IMR-90 (cell line): ENCODE measurements at regions not wholly inside any gene's neighbourhood (a gene's known extent, or its start where the extent isn't known, plus 50 kb on each side); places are given as distances from the start of the nearest gene placed in this dataset.

ENCODE experiments used
- ATAC-seq: fragments of 200-7000 bp; cut with Tn5 transposase; 2 replicates; pipeline ENCODE4 v1.9.1; 2020; ENCODE audit warnings: low read depth, mild to moderate bottlenecking, moderate library complexity
- BruUV-seq: library from RNA; stranded (reverse); fragments of 400-500 nt; replicated peaks from 2 replicates; lab custom pipeline; 2021; lab: Mats Ljungman, UMichigan
- CTCF ChIA-PET: fragments of 300-600 bp; formaldehyde crosslinking; extraction: SDS; loops from one replicate; lab custom pipeline; 2021; ENCODE audit warnings: antibody characterized with exemption; lab: Yijun Ruan, JAX
- POLR2A ChIA-PET: fragments of 300-600 bp; sonication (Branson Sonifier 250); formaldehyde crosslinking; loops from one replicate; lab custom pipeline; 2022; ENCODE audit warnings: antibody characterized with exemption; ENCODE audit not compliant: unreplicated experiment; lab: Charles Lee
- DNase-seq: peaks from one replicate; pipeline ENCODE4 v3.0.0; 2013
- H2AFZ ChIP-seq: replicated peaks from 2 replicates; pipeline ENCODE3; 2013; ENCODE audit warnings: low read length, mild to moderate bottlenecking; ENCODE audit not compliant: poor library complexity
- H2AK5ac ChIP-seq: 2 replicates; pipeline ENCODE4 v1.6.1; 2013; ENCODE audit warnings: low read depth, low read length, inconsistent platforms
- H2AK9ac ChIP-seq: replicated peaks from 2 replicates; pipeline ENCODE3; 2013; ENCODE audit warnings: mild to moderate bottlenecking, low read depth, low read length, moderate library complexity; ENCODE audit not compliant: poor library complexity
- H2BK120ac ChIP-seq: 2 replicates; pipeline ENCODE4 v1.6.1; 2013; ENCODE audit warnings: low read depth, low read length, inconsistent platforms
- H2BK15ac ChIP-seq: 3 replicates; pipeline ENCODE4 v1.6.1; 2013; ENCODE audit warnings: low read depth, low read length, inconsistent platforms
- H2BK20ac ChIP-seq: 2 replicates; pipeline ENCODE4 v1.6.1; 2013; ENCODE audit warnings: low read depth, mild to moderate bottlenecking, inconsistent platforms, low read length, moderate library complexity
- H2BK5ac ChIP-seq: 2 replicates; pipeline ENCODE4 v1.6.1; 2013; ENCODE audit warnings: mild to moderate bottlenecking, low read depth, low read length, inconsistent platforms; ENCODE audit not compliant: poor library complexity, severe bottlenecking
- H3K14ac ChIP-seq: replicated peaks from 2 replicates; pipeline ENCODE4 v1.6.1; 2013; ENCODE audit warnings: low read depth, low read length, inconsistent platforms
- H3K18ac ChIP-seq: 2 replicates; pipeline ENCODE4 v1.6.1; 2013; ENCODE audit warnings: low read depth, low read length, control low read depth
- H3K23ac ChIP-seq: 2 replicates; pipeline ENCODE4 v1.6.1; 2013; ENCODE audit warnings: low read depth, low read length, inconsistent platforms
- H3K27ac ChIP-seq: 2 replicates; pipeline ENCODE4 v1.5.1; 2013; ENCODE audit warnings: mild to moderate bottlenecking, control low read depth, low read length; ENCODE audit not compliant: insufficient read depth
- H3K27me3 ChIP-seq: 2 replicates; pipeline ENCODE4 v1.6.1; 2013; ENCODE audit warnings: low read length; ENCODE audit not compliant: control insufficient read depth, insufficient read depth
- H3K36me3 ChIP-seq: 2 replicates; pipeline ENCODE4 v1.6.1; 2013; ENCODE audit warnings: low read length, mixed read lengths; ENCODE audit not compliant: control insufficient read depth, insufficient read depth
- H3K4ac ChIP-seq: 2 replicates; pipeline ENCODE4 v1.6.1; 2013; ENCODE audit warnings: low read depth, low read length, inconsistent platforms
- H3K4me1 ChIP-seq: 2 replicates; pipeline ENCODE4 v1.6.1; 2013; ENCODE audit warnings: low read length, mixed read lengths; ENCODE audit not compliant: control insufficient read depth, insufficient read depth
- H3K4me2 ChIP-seq: 2 replicates; pipeline ENCODE4 v1.6.1; 2013; ENCODE audit warnings: low read depth, mild to moderate bottlenecking, control low read depth, low read length, moderate library complexity
- H3K4me3 ChIP-seq: 2 replicates; pipeline ENCODE4 v1.5.1; 2013; ENCODE audit warnings: low read depth, mild to moderate bottlenecking, control low read depth, low read length, moderate library complexity; ENCODE audit not compliant: insufficient read depth
- H3K56ac ChIP-seq: 2 replicates; pipeline ENCODE4 v1.6.1; 2013; ENCODE audit warnings: low read length, inconsistent platforms; ENCODE audit not compliant: insufficient read depth; ENCODE audit errors: extremely low read depth
- H3K79me1 ChIP-seq, 2 experiments: 2 replicates each; pipeline ENCODE4 v1.6.1; 2013; ENCODE audit warnings: low read length in 2 of 2, inconsistent platforms in 1 of 2, low read depth in 1 of 2
- H3K9ac ChIP-seq: 2 replicates; pipeline ENCODE4 v1.6.1; 2013; ENCODE audit warnings: low read depth, low read length, control low read depth
- H3K9me1 ChIP-seq: 2 replicates; pipeline ENCODE4 v1.6.1; 2013; ENCODE audit warnings: low read length, inconsistent platforms; ENCODE audit not compliant: insufficient read depth
- H3K9me3 ChIP-seq: 2 replicates; pipeline ENCODE4 v1.6.1; 2013; ENCODE audit warnings: low read length; ENCODE audit not compliant: control insufficient read depth, insufficient read depth
- H4K20me1 ChIP-seq: 2 replicates; pipeline ENCODE4 v1.6.1; 2013; ENCODE audit warnings: low read length, inconsistent platforms; ENCODE audit not compliant: insufficient read depth
- H4K5ac ChIP-seq: 2 replicates; pipeline ENCODE4 v1.6.1; 2013; ENCODE audit warnings: mild to moderate bottlenecking, low read depth, low read length, control low read depth
- H4K8ac ChIP-seq, 2 experiments: 2 replicates each; pipeline ENCODE4 v1.6.1; 2013; ENCODE audit warnings: low read depth in 2 of 2, low read length in 2 of 2, control low read depth in 1 of 2, inconsistent platforms in 1 of 2
- H4K91ac ChIP-seq: 2 replicates; pipeline ENCODE4 v1.6.1; 2013; ENCODE audit warnings: low read depth, low read length, inconsistent platforms; ENCODE audit not compliant: insufficient read depth
- CEBPB ChIP-seq: IDR thresholded peaks from 2 replicates; pipeline ENCODE4 v1.6.1; 2012; ENCODE audit warnings: low read depth, low read length, improper control_type of control experiment
- CHD1 ChIP-seq: IDR thresholded peaks from 2 replicates; pipeline ENCODE4 v1.6.1; 2012; ENCODE audit warnings: low read depth, low read length, improper control_type of control experiment
- FOS ChIP-seq: fragments of 150-350 bp; IDR thresholded peaks from 2 replicates; pipeline ENCODE4 v1.6.1; 2016; ENCODE audit warnings: low read depth, low read length
- MAFK ChIP-seq: IDR thresholded peaks from 2 replicates; pipeline ENCODE4 v1.6.1; 2012; ENCODE audit warnings: low read depth, low read length, improper control_type of control experiment
- MAZ ChIP-seq: IDR thresholded peaks from 2 replicates; pipeline ENCODE4 v1.6.1; 2012; ENCODE audit warnings: low read depth, mild to moderate bottlenecking, low read length, improper control_type of control experiment, moderate library complexity, borderline replicate concordance
- NFE2L2 ChIP-seq: fragments of 150-350 bp; IDR thresholded peaks from 2 replicates; pipeline ENCODE4 v1.6.1; 2016; ENCODE audit warnings: low read depth, mild to moderate bottlenecking, low read length
- RCOR1 ChIP-seq: IDR thresholded peaks from 2 replicates; pipeline ENCODE4 v1.6.1; 2012; ENCODE audit warnings: mild to moderate bottlenecking, low read length, improper control_type of control experiment; ENCODE audit not compliant: insufficient replicate concordance
- RFX5 ChIP-seq: IDR thresholded peaks from 2 replicates; pipeline ENCODE4 v1.8.0; 2012; ENCODE audit warnings: low read depth, mild to moderate bottlenecking, low read length, moderate library complexity
- dilution Hi-C: fragments of 300-500 bp; cut with HindIII; formaldehyde crosslinking; loops from one replicate; pipeline ENCODE4 v1.14.3; 2018; ENCODE audit warnings: low sequenced_read_pairs; ENCODE audit not compliant: unreplicated experiment
- in situ Hi-C: fragments of 300-500 bp; cut with MboI; formaldehyde crosslinking; loops from 3 replicates; pipeline ENCODE4 v1.14.3; 2019; ENCODE audit warnings: low sequenced_read_pairs, inconsistent platforms, mixed read lengths
- intact Hi-C: fragments of 100-400 bp; cut with micrococcal nuclease; formaldehyde crosslinking; loops from 2 replicates; pipeline ENCODE4 v1.10.0; 2022
- TF ChIP-seq, protein P1 (sequence below): conservative IDR thresholded peaks from 2 replicates; pipeline ENCODE4 v1.5.1; 2012; ENCODE audit warnings: mild to moderate bottlenecking, low read depth, low read length, improper control_type of control experiment

DNA sequence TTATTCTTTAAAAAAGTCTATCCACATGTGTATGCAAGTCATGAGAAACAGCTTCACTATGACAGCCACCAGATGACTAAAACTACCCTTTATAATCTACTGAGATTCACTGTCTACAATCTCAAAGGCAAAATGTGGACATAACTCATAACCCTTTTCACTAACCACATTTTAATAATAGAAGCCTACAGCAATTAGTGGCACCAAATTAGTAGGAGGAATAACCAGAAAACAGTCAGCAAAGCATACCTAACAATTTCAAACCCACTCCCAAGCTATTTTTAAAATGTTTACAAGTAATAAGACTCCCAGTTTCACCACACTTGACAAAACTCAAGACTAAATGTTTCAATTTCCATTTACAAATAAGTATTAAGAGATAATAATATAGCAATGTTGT, 442.9 kb downstream of the PTPRC start:
- DNase-seq (no peak), ATAC-seq (no peak)
- CTCF ChIA-PET, result no interaction called here
- Histone ChIP-seq H3K23ac (no peak overlapping the region), H2BK120ac (no peak overlapping the region), H3K56ac (no peak overlapping the region), H4K91ac (no peak overlapping the region), H3K79me1 (0 out of 4 replicates have a peak, but pooled peaks cover 0 to 3% of the 10 kb centered on the region in 2 experiments), H3K4ac (no peak overlapping the region), H3K9me1 (peaks cover 9% of the 10 kb centered on the region), H3K4me1 (peaks cover 6% of the 10 kb centered on the region), H2AK5ac (no peak overlapping the region), H3K9ac (no peak overlapping the region), H3K4me2 (no peak overlapping the region), H3K14ac (no peak overlapping the region), H2BK15ac (no peak overlapping the region), H3K27ac (no peak overlapping the region), H3K4me3 (no peak overlapping the region), H3K27me3 (no peaks in the 10 kb centered on the region), H2AK9ac (no peak overlapping the region), H4K20me1 (no peaks in the 10 kb centered on the region), H3K9me3 (no peaks in the 10 kb centered on the region), H3K36me3 (no peaks in the 10 kb centered on the region), H3K18ac (no peak overlapping the region; the same call in 1 of the 2 replicates), H2AFZ (no peak overlapping the region), H2BK20ac (no peak overlapping the region), H2BK5ac (no peak overlapping the region), H4K8ac (no peak overlapping the region), H4K5ac (no peak overlapping the region)
- TF ChIP-seq MAZ (no peak), CHD1 (no peak), FOS (no peak), RFX5 (no peak), MAFK (no peak), RCOR1 (no peak), CEBPB (no peak), NFE2L2 (no peak)
- TF ChIP-seq, protein P1, sequence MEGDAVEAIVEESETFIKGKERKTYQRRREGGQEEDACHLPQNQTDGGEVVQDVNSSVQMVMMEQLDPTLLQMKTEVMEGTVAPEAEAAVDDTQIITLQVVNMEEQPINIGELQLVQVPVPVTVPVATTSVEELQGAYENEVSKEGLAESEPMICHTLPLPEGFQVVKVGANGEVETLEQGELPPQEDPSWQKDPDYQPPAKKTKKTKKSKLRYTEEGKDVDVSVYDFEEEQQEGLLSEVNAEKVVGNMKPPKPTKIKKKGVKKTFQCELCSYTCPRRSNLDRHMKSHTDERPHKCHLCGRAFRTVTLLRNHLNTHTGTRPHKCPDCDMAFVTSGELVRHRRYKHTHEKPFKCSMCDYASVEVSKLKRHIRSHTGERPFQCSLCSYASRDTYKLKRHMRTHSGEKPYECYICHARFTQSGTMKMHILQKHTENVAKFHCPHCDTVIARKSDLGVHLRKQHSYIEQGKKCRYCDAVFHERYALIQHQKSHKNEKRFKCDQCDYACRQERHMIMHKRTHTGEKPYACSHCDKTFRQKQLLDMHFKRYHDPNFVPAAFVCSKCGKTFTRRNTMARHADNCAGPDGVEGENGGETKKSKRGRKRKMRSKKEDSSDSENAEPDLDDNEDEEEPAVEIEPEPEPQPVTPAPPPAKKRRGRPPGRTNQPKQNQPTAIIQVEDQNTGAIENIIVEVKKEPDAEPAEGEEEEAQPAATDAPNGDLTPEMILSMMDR, result no peak
- dilution Hi-C loops (no loop called here), in situ Hi-C loops (no loop called here), intact Hi-C loops (no loop called here)
- POLR2A ChIA-PET, result no interaction called here
- no TSS peak for BruUV-seq
